GM13976 (cell line): ENCODE measurements at regions not wholly inside any gene's neighbourhood (a gene's known extent, or its start where the extent isn't known, plus 50 kb on each side); places are given as distances from the start of the nearest gene placed in this dataset.

ENCODE experiments used
- DNase-seq: peaks from one replicate; pipeline ENCODE4 v3.0.0; 2012; ENCODE audit warnings: low spot score
- in situ Hi-C: fragments of 300-500 bp; cut with MboI; formaldehyde crosslinking; loops from one replicate; pipeline ENCODE4 v1.12.0; 2022; ENCODE audit warnings: low sequenced_read_pairs, mixed read lengths, inconsistent platforms; ENCODE audit not compliant: unreplicated experiment
- TF ChIP-seq, protein P1 (sequence below): IDR thresholded peaks from 2 replicates; pipeline ENCODE4 v1.5.1; 2012; ENCODE audit warnings: borderline replicate concordance, mild to moderate bottlenecking; ENCODE audit not compliant: insufficient read depth; ENCODE audit errors: extremely low read depth, missing control alignments, control extremely low read depth

DNA sequence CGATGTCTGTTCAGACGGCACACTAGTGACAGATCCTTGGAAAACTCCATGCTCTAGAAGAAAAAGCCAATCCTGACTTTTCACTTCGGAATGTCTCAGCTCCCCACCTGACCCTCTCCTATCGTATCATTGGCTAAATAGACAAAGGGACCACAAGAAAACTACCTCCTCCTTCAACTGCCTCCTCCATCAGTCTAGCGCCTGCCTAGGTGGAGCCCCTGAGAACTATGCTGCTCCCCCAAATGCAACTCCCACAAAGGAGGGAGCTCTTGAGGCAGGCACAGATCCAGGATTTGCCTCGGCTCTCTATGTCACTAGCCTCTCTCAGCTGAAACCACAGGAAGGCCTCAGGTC lies 148.4 kb downstream of the TOMM20 start:
- DNase-seq = no peak
- in situ Hi-C loops = no loop called here
- TF ChIP-seq, protein P1, sequence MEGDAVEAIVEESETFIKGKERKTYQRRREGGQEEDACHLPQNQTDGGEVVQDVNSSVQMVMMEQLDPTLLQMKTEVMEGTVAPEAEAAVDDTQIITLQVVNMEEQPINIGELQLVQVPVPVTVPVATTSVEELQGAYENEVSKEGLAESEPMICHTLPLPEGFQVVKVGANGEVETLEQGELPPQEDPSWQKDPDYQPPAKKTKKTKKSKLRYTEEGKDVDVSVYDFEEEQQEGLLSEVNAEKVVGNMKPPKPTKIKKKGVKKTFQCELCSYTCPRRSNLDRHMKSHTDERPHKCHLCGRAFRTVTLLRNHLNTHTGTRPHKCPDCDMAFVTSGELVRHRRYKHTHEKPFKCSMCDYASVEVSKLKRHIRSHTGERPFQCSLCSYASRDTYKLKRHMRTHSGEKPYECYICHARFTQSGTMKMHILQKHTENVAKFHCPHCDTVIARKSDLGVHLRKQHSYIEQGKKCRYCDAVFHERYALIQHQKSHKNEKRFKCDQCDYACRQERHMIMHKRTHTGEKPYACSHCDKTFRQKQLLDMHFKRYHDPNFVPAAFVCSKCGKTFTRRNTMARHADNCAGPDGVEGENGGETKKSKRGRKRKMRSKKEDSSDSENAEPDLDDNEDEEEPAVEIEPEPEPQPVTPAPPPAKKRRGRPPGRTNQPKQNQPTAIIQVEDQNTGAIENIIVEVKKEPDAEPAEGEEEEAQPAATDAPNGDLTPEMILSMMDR = no peak

DNA sequence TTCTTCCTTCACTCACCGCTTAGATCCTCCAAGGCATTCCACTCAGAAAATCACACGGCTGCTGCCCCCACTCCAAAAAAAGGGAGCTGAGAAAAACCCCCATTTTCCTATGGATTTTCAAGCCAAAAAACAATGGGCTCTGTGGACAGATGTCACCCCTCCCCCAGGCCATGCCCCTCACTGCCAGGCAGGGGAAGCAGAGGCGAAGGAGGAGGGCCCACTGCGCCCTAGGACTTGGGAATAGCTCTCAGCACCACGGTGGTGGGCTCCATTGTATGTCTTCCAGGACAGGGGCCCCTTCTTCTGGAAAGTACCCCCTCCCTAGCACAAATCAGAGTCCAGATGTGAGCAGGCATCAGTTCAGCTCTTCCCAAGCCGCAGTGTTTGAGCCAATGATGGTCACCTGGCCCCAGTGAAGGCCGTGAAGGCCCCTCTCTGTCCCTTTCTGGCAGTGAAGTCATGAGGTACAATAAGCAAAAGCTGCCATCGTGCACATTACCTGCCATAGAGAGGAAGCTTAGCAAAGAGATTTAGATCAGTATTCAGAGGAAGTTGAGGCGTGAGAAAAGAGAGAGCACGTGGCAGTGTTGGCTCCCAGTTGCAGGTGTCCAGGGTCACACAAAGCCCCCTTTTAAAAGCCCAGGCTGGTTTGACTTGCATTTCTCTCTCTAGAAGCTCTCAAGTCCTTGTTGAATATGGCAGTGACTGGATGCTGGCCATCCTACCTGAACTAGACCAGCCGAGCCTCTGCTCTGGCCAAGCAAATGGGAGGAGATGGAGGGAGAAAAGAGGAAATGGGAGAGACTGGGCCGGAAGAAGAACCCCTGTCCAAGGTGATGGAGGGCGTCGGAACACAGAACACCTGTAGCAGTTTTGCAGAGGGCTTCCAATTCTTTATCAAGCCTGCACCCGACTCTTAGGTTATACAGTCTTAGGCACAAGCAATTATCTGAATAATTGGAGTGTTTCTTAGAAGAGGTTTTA lies 149.0 kb downstream of the TOMM20 start:
- TF ChIP-seq, protein P1 = no peak
- in situ Hi-C loops = loop anchor here (10.0 kb wide), 1 partner anchor 105 kb away; no protein-coding TSS in a partner anchor
- no peak for DNase-seq

DNA sequence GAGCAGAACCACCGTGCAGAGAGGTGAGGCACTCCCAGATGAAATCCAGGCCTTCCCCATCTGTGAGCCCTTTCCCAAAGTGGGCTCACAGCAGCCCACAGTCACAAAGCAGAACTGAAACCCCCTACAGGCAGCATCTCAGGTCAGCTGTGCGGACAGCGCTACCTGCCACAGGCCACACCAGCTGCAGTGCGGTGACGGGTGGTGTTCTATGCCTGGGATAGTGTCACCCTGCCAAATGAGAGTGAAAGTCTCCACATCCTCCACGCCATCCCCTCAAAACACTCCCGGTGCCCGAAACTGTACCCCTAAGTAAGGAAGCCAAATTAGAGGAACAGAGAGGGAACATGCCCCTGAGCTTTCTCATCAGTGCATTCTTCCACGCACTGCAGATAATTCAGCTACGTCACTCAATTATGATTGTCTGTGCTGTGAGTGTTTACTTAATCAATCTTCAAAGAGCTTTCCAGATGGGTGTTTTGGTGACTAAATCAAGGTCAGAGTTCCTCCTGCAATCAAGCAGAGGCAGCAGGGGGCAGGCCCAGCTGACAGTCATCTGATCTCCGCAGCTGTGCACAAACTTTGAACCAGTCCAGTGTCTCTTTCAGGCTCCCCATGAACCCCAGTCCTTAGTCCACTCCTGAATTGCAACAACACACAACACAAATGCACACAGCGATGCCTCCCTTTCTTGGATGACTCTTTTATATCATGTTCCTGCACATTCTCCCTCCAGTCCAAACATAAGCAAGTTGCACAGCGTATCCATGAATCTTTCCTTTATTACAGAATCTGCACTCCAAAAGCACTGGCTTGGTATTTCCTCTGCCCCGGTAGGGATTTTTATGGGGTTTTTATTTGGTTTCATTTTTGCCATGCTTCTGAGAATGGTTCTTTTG lies 150.0 kb downstream of the TOMM20 start:
- TF ChIP-seq, protein P1 = peak; percentile 4
- DNase-seq = peak; percentile 61
- in situ Hi-C loops = loop anchor here (10.0 kb wide), 1 partner anchor 106 kb away; no protein-coding TSS in a partner anchor

DNA sequence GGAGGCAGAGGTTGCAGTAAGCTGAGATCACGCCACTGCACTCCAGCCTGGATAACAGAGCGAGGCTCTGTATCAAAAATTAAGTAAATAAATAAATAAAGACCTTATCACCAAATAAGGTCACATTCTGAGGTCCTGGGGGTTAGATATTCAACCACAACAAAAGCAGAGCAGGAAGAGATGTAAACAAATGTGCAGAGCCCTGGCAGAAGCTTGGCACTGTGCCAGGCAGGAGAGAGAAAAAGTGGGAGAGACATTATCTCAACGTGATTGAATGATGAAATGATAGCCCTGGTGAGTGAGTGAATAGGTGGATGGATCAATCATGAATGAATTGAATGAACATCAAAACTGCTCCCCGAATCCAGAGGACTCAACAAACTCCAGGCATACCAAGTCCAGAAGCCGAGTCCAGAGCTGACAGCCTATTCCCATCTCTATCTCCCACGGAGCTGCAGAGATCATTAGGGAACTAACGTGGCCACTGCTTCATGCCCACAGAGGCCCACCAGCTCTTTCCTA lies 150.7 kb downstream of the TOMM20 start:
- TF ChIP-seq, protein P1 = no peak
- DNase-seq = no peak

DNA sequence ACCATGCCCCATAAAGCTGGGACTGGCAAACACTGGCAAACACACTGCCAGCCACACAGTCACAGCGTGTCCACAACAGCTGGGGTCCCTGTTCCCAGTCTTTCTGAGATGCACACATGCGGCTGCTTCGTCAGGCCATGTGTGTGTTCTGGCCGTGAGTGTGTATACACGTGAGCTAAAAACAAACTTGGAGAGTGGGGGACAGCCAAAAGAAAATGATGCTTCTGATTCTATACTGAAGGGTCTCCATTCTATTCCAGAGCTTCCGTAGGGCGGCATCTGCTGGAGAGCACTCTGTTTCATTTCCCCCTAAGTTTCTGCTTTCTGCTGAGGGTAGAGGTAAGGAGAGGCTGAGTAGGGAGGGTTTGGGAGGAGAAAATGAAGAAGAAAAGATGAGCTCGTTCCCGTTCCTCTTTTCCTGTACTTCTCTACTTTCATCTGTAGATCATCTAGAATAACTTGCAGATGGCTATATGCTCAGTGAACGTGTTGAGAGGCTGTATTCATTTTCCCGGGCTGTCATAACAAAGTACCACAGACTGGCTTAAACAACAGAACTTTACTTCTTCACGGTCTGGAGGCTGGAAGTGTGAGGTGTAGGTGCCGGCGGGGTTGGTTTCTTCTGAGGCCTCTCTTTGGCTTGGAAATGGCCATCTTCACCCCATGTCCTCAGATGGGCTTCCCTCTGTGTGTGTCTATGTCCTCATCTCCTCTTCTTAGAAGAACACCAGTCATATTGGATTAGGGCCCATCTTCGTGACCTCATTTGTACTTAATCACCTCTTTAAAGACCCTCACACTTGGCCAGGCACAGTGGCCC lies 151.6 kb downstream of the TOMM20 start:
- DNase-seq = no peak
- in situ Hi-C loops = loop anchor here (10.0 kb wide), 1 partner anchor 108 kb away; no protein-coding TSS in a partner anchor
- TF ChIP-seq, protein P1 = no peak

More for the DNA sequence above, 150.7 kb downstream of the TOMM20 start:
- in situ Hi-C loops = loop anchor here (10.0 kb wide), 1 partner anchor 107 kb away; no protein-coding TSS in a partner anchor
